ENCODE measurements at regions not wholly inside any gene's neighbourhood (a gene's known extent, or its start where the extent isn't known, plus 50 kb on each side); places are given as distances from the start of the nearest gene placed in this dataset.
"Not testable (repeated sequence)": the region's sequence is repeated elsewhere in the genome, so short reads cannot be mapped to it uniquely, and the experiment has no call there.

DNA sequence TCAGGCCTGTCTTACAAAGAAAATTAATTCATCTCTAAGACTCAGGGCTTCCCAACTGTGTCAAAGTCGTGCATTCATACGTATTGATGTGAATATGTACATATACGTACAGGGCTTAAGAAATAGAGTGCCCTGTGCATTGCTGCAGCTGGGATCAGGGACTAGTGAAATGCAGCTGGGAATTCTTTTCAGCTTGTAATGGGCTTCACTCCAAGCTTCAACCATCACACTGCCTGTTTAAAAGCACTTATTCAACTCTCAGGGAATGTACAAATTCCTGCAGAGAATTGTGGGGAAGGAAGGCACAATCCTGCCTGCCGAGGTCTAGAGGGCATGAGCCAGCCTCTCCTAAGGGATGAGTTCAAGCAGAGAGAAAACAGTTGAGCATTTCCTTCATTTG lies 59.6 kb upstream of the MAN2A1 start:
- DNase-seq (ENCODE audit: low read depth): no peak

DNA sequence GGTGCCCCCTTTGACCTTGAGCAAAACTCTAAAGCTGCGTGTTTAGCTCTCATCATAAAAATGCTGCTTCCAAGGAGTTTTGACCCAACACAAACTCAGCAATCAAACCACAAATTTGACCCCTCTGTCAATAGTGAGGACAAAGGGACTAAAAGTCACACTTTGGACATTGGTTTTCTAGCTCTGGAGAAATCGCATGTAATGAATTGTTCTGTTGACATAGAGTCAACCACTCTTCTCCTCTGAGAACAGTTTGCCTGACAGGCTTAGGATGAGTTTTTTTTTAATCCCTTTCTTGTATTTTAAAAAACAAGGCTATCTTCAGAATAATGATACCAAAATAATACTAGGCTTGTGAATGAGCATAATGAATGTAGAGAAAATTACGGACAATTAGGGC lies 61.1 kb upstream of the MAN2A1 start:
- no peak for DNase-seq (ENCODE audit: low read depth)

DNA sequence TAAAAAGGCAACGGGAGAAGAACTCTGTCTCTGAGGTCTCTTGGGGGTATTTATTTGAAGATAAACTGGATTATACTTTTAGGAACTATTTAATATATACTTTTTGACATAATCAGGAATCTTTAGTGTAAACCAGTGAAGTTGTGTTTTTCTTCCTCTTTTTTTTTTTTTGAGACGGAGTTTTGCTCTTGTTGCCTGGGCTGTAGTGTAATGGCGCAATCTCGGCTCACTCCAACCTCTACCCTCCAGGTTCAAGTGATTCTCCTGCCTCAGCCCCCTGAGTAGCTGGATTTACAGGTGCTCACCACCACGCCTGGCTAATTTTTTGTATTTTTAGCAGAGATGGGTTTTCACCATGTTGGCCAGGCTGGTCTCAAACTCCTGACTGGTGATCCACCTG lies 68.5 kb upstream of the MAN2A1 start:
- not testable (repeated sequence) for DNase-seq (ENCODE audit: low read depth)

DNA sequence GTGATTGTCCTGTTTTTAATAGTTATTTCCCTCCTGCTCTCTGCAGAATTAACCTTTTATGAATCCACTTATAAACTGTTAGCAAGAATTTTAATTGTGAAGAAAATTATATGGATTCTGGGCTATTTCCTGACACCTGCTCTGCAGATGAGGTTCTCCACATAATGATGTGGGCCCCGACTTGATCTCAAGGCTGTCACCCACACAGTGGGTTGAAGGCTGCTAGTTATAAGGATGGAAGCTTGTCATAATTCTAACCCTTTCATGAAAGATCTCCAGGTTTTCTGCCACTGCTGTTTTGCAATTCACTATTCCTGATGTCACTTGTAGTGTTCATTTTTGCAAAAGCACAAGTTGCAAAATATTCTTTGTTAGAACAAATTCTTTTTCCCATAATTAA lies 69.1 kb upstream of the MAN2A1 start:
- no peak for DNase-seq (ENCODE audit: low read depth)

DNA sequence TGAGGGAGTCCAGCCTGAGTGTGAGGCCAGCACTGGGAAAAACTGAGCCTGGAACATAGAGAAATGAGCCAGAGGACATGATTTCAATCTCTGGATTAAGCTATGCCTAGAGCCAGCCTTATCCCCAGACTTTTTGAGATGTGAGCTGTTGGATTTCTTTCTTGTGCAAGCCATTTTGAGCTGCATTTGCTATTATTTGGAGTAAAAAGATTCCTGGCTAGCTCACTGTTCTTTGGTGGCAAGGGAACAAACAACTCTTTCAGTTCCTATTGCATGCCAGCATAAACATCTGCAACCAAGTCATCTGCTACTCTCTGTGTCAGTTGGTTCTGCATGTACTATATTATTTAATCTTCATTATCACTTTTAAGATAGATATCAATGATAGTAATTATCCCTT lies 70.1 kb upstream of the MAN2A1 start:
- DNase-seq (ENCODE audit: low read depth): no peak

DNA sequence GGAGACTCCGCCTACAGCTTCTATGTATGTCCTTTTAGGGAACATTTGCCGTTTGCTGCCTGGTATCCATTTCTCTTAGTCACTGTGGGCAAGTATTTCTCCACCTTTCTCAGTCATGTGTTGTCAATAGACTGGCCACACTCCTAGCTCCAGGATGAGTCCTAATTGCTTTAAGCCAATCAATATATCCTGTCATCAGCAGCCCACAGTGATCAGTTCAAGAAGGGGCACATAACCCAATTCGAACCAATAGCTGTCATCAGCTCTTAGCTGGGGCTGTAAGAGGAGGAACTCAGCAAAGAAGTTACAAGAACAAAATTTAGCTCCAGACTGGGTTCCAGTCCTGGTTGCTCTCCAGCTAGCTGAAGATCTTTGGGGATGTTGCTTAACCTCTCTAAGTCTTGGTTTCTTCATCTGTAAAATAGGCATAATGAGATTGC lies 70.7 kb upstream of the MAN2A1 start:
- no peak for DNase-seq (ENCODE audit: low read depth)

DNA sequence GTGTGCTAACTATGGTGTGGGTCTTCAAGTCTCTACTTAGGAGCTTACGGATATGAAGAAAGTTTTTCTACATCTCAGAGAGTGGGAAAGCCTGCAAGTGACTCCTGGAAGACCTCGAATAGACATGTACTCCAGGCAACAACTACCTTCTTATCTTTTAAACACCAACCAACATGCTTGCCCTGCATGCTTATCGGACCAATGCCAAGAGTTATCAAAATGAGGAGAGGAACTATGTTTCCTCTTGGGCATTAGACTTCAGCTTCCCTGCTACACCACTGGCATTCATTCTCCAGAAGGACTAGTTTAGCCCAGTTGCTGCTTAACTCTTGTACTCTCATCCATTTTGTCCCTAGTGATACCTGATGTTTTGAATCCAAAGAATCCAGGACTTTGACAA lies 74.7 kb upstream of the MAN2A1 start:
- DNase-seq (ENCODE audit: low read depth): no peak

DNA sequence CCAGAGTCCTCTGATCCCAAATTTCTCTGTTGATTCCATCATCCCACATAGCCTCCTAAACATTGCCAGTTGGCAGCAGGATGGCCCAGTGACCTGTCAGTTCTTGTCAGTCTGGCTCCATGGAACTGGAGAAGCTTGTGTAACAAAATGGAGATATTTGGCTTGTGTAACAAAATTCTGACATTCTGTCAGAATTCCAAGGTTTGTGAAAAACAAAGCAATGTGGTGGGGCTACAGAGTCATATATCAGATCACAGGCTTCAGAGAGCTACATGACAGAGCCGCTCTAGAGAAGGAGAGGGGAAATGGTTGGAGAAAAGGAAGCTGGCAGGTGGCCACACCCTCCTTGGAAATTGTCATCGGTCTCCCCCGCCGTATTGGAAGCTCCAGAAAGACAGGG lies 75.4 kb upstream of the MAN2A1 start:
- no peak for DNase-seq (ENCODE audit: low read depth)

DNA sequence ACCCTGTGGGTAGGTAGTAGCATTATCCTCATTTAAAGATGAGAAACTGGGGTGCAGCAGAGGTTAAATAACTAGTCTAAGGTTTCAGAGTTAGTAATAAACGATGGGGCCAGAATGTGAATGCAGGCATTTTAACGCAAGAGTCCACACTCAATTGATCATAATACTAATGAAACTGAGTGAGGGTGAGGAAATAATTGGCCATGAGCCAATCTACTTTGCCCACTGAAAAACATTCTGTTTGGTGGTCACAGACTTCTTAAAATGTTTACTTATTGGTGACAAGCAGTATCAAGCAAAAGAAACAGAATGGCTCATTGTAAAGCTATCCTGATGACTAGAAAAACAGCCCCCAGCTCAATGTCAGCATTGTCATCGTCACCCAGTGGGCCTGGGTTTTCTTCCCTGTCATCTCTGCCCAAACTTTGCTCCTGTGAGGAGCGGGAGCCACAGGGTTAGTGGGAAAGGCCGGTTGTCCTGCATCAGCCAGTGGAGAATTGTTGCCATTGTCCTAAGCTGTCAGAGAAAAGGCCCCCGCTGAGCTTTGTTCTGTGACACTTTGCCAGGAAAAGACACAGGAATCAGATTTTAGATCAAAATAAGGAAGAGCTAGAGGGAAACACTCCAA lies 77.3 kb upstream of the MAN2A1 start:
- no peak for DNase-seq (ENCODE audit: low read depth)

DNA sequence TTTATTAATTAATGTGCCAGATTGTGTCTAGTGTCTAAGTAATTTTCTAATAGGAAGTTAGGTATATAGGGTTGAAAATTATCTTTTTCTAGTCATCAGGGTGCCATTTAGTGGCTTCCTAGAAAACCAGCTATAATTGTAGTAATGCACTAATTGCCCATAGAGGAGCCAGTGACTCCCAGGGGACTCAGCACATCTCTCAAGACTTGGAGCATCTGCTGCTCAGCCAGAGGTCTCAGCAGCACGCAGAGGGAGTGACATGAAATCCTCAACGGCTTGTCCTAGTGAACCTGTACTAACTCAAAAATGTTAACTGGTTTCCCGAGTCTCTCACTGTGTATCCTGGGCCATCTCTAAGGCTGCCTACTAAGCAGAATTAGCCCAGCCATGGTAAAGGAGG lies 78.2 kb upstream of the MAN2A1 start:
- no peak for DNase-seq (ENCODE audit: low read depth)

DNA sequence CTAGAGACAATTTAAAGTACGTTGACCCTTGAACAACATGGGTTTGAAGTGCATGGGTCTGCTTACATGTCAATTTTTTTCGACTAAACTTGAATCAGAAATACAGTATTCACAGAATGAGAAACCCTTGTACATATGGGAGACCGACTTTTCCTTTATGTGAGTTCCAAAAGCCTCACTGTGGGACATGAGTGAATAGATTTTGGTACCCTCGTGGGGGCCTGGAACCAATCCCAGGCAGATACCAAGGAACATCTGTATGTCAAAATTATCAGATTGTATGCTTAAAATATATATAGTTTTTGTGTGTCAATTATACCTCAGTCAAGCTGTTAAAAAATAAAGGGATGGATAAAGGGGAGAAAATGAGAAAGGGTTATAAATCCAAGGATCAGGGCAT lies 78.7 kb upstream of the MAN2A1 start:
- no peak for DNase-seq (ENCODE audit: low read depth)

DNA sequence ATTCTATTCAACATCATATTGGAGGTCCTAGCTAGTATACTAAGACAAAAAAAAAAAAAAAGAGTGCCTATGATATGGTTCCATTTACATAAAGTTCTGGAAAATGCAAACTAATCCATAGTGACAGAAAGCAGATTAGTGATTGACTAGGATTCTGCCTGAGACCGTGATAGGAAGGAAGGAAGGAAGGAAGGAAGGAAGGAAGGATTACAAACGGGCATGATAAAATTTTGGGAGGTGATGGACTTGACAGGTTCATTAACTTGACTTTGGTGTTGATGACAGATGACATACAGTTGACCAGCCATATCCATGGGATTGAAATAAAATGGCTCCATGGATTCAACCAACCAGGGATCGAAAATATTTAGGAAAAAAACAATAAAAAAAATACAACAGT lies 79.1 kb upstream of the MAN2A1 start:
- no peak for DNase-seq (ENCODE audit: low read depth)

DNA sequence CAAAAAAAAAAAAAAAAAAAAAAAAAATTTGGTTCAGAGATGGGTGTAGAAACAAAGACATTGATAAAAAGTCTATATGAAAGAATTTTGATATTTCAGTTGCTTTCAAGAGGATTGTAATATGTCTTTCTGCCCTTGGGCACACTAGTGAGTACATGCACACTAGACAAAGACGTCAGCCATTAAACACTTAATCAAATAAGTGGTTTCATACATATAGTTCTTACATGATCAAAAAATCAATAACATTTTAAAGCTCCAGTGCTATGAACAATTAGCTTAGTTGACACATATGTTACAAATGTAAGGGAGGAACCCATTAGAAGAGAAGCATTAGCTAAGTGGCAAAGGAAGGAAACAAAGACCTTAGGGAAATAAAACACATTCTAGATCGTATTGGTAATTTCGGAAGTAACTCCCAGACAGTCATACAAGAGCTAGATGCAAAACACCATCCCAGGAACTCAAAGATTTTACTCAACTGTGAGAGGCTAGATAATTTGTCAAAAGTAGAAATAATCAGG lies 84.5 kb upstream of the MAN2A1 start:
- DNase-seq (ENCODE audit: low read depth): no peak

DNA sequence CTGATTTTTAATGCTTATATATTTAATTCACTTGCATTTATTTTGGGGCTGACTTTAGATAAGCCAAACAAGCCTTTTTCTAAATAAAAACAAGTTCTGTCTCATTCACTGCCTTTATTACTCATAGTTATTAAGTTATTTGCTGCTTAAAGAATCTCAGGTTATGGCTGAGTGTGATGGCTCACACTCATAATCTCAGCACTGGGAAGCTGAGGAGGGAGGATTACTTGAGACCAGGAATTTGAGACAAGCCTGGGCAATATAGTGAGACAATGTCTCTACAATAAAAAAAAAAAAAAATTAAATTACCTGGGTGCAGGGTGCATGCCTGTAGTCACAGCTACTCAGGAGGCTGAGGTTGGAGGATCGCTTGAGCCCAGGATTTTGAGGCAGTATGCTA lies 85.0 kb upstream of the MAN2A1 start:
- DNase-seq (ENCODE audit: low read depth): no peak

DNA sequence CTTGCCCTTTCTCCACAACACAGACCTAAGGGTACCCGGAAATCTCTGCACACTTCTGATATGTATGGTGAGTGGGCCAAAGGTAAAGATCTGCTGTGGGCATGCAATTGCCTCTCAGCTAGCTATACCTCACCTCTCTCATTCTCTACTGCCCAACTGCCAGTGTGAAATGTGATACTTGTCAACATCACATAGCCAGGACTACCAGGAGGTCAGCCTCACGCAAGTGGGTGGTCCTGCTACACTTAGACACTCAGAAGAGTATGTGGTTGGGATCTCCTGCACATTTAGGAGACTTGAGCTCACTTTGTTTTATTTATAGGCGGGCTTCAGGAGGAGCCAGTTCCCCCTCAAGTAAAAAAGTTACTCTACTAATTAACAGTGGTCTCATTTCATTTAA lies 88.0 kb upstream of the MAN2A1 start:
- DNase-seq (ENCODE audit: low read depth): no peak

DNA sequence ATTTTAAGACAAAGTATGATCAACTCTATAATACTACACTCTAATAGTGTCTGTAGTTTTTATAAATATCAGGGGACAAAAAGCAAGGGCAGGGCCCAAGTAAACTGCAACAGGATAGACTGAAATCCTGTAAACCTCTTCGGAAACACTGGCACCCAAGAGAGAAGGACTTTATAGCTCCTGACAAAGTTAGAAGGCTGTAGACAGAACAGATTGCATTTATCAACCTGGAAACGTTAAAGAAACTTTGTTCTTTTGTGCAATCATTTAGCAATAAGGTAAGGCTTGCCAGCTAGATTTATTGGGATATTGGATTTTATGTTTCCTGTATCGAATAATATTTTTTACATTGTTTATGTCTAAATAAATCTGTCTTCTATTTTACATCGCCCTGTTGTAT lies 91.8 kb upstream of the MAN2A1 start:
- no peak for DNase-seq (ENCODE audit: low read depth)

DNA sequence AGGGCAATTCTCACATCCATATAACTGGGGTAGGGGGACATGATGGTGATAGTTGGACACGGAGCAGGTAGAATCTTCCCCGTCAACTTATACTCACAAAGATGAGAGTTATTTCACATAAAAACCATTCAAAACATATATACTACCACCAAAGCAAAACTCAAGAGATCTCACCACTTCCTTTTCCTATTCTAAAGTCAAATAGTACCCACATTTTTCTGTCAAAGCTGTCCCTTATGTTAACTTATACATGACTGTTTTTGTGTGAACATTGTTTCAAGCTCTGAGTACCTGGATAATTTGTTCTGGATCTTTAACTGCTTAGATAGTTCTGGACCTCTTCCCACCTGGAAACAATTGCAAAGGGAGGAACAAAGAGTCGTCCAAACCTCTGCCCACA lies 95.5 kb upstream of the MAN2A1 start:
- DNase-seq (ENCODE audit: low read depth): no peak

DNA sequence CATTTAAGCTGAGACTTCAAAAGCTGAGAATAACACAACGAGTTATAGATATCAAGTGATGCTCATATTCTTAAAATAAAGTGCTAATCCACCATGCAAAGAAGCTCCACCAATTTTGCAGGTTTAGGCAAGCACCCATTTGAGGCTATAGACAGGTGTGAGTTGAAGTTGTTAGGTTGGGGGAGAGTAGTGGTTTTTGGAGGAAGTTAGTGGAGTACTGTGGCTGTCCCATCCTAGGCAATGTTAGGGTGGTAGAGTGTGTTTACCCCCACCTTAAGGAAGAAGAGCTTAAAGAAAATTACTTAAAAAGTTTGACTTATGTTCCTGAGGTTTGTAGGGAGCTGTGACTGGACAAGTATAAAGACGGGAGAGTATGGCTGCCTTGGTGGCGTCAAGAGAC lies 98.9 kb upstream of the MAN2A1 start:
- DNase-seq (ENCODE audit: low read depth): no peak

DNA sequence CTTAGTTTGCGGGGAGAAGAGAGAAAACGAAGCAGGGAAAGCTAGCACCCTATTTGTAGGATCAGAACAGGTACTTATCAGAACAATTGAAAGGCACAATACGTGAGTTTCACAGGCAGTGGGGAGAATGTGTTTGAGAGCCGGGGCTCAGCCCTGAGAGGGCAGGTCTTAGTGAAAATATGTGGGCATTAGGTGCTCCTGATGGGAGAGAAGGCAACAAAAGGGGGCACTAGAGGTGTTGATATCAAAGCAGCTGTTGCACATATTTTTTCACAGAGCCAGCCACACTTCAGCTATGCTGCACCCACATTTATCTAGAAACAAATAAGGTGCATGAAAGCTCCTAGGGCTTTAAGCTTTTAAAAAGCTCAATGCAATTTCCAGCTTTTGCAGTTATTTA lies 99.7 kb upstream of the MAN2A1 start:
- DNase-seq (ENCODE audit: low read depth): no peak

DNA sequence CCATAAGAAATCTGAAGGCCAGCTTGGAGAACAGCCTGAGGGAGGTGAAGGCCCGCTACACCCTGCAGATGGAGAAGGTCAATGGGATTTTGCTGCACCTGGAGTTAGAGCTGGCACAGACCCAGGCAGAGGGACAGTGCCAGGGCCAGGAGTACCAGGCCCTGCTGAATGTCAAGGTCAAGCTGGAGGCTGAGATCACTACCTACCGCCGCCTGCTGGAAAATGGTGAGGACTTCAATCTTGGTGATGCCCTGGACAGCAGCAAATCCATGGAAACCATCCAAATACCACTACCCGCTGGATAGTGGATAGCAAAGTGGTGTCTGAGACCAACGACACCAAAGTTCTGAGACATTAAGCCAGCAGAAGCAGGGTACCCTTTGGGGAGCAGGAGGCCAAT lies 100.5 kb upstream of the MAN2A1 start:
- DNase-seq (ENCODE audit: low read depth): no peak

DNA sequence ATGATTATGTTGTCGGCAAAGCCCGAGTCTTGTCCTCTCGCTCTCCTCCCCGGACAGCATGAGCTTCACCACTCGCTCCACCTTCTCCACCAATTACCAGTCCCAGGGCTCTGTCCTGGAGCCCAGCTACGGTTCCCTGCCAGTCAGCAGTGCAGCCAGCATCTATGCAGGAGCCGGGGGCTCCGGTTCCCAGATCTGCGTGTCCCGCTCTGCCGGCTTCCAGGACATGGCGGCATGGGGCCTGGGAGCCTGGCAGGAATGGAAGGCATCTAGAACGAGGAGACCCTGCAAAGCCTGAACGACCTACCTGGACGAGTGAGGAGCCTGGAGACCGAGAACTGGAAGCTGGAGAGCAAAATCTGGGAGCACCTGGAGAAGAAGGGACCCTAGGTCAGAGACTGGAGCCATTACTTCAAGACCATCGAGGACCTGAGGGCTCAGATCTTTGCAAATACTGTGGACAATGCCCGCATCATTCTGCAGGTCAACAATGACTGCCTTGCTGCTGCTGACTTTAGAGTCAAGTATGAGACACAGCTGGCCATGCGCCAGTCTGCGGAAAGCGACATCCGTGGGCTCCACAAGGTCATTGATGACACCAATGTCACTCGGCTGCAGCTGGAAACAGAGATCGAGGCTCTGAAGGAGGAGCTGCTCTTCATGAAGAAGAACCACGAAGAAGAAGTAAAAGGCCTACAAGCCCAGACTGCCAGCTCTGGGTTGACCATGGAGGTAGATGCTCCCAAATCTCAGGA lies 101.3 kb upstream of the MAN2A1 start:
- DNase-seq (ENCODE audit: low read depth): no peak

DNA sequence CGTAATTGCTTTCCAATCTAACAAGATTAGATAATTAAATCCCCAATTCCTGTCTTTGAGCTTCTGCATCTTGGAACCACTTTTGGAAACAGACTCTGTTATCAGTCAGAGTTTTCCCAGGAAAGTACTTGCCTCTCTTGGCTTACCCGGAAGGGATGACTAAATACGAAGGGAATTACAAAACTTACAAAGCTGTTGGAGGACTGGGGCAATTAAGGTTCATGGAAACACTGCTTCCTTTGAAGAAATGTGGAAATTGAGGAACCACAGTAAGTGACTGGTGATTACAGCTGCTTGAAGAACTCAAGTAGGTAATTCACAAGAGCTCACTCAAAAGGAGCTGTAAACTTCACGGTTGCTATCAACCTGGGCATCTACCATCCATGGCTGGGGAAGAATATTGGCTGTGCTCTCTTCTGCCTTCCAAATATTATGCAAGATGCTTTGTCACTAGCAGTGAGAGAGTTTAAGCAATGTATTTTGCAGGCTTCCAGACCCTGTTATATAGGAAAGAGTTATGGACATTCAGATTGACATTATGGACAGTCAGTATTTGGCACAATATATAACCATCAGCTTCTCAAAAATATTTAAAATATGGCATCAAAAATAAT lies 104.6 kb upstream of the MAN2A1 start:
- no peak for DNase-seq (ENCODE audit: low read depth)

DNA sequence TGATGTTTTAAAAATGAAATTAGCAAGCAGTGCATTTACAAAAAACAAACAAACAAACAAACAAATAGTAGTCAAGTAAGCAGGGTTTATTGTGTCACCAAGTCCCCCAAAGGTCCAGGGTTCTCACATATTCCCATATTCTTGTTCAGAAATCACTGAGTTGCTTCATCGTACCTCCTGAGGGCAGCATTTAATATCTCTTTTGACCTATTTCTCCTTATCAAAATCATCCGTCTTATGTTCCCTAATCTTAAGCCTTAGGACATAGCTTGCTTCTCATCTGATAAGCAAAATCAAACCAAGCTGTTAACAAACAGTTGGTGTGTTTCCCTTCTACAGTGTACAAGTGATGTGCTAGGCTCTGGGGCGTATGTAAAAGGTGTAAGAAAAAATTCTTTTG lies 109.5 kb upstream of the MAN2A1 start:
- no peak for DNase-seq (ENCODE audit: low read depth)

DNA sequence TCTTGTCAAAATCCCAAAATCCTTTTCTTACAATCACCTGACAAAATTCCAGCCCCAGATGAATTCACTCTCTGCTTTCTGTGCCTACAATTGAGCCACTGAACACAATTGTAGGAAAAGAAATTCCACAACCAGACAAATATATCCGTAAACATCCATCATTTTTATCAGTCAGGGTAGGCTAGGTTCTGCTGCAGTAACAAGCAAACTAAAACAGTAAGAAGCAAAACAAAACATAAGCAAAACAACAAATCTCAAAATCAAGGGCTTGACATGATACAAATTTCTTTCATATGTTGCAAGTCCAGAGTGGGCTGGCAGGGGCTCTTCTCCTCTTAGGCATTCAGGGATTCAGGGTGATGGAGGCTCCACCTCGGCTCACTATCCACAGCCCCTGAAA lies 114.2 kb upstream of the MAN2A1 start:
- no peak for DNase-seq (ENCODE audit: low read depth)

All from stimulated activated CD8-positive, alpha-beta memory T cell treated with anti-CD3 and anti-CD28 coated beads, Interleukin-12 subunit alpha, Interleukin-12 subunit beta, amount 100 ng/mL, for 1 hour (primary cell).